Esophagus squamous epithelium (tissue), 4 donors: ENCODE measurements at regions not wholly inside any gene's neighbourhood (a gene's known extent, or its start where the extent isn't known, plus 50 kb on each side); places are given as distances from the start of the nearest gene placed in this dataset.

Experiments used
- POLR2A ChIP-seq, 4 donors: fragments of 450-650 bp; IDR thresholded peaks; one replicate each; pipeline ENCODE4 v1.6.1; 2017; ENCODE audit warnings: antibody characterized with exemption in 4 of 4, mild to moderate bottlenecking in 4 of 4, moderate library complexity in 3 of 4
- TF ChIP-seq, protein P1 (sequence below), 6 experiments: fragments of 450-650 bp in 4 of 6; fragments of 200-600 bp in 2 of 6; sonication (generic) in 2 of 6; IDR thresholded peaks; one replicate each; pipeline ENCODE4 v1.5.1; 2016 to 2019; ENCODE audit warnings: antibody characterized with exemption in 6 of 6, mild to moderate bottlenecking in 4 of 6, moderate library complexity in 4 of 6

DNA sequence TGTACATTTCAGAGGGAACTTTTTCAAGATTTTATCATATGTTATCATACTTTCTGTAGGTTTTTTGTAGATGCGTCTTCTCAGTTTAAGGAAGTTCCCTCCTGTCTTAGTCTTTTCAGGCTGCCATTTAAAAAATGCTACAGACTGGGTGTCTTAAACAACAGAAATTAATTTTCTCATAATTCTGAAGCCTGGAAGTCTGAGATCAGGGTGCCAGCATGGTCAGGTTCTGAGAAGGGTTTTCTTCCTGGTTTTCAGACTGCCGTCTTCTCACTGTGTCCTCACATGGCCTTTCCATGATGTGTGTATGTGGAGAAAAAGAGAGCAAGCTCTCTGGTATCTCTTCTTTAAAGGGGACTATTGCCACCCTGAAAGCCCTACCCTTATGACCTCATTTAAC, 189.9 kb upstream of the SOX2 start:
- TF ChIP-seq POLR2A (IDR thresholded peaks at IDR 0.05), result no peak
- TF ChIP-seq, protein P1, sequence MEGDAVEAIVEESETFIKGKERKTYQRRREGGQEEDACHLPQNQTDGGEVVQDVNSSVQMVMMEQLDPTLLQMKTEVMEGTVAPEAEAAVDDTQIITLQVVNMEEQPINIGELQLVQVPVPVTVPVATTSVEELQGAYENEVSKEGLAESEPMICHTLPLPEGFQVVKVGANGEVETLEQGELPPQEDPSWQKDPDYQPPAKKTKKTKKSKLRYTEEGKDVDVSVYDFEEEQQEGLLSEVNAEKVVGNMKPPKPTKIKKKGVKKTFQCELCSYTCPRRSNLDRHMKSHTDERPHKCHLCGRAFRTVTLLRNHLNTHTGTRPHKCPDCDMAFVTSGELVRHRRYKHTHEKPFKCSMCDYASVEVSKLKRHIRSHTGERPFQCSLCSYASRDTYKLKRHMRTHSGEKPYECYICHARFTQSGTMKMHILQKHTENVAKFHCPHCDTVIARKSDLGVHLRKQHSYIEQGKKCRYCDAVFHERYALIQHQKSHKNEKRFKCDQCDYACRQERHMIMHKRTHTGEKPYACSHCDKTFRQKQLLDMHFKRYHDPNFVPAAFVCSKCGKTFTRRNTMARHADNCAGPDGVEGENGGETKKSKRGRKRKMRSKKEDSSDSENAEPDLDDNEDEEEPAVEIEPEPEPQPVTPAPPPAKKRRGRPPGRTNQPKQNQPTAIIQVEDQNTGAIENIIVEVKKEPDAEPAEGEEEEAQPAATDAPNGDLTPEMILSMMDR (IDR thresholded peaks at IDR 0.05), result no peak
